Stimulated activated CD8-positive, alpha-beta memory T cell treated with anti-CD3 and anti-CD28 coated beads, Interleukin-4, amount 100 ng/mL, for 48 hours (primary cell): ENCODE measurements at regions not wholly inside any gene's neighbourhood (a gene's known extent, or its start where the extent isn't known, plus 50 kb on each side); places are given as distances from the start of the nearest gene placed in this dataset.
"Not testable (repeated sequence)": the region's sequence is repeated elsewhere in the genome, so short reads cannot be mapped to it uniquely, and the experiment has no call there.

ENCODE experiments used
- DNase-seq: peaks from one replicate; pipeline ENCODE4 v3.0.0-alpha.2; 2020

GRCh38 chr11:122604621-122605020, 50.9 kb upstream of the UBASH3B start:
- DNase-seq: no peak

DNA sequence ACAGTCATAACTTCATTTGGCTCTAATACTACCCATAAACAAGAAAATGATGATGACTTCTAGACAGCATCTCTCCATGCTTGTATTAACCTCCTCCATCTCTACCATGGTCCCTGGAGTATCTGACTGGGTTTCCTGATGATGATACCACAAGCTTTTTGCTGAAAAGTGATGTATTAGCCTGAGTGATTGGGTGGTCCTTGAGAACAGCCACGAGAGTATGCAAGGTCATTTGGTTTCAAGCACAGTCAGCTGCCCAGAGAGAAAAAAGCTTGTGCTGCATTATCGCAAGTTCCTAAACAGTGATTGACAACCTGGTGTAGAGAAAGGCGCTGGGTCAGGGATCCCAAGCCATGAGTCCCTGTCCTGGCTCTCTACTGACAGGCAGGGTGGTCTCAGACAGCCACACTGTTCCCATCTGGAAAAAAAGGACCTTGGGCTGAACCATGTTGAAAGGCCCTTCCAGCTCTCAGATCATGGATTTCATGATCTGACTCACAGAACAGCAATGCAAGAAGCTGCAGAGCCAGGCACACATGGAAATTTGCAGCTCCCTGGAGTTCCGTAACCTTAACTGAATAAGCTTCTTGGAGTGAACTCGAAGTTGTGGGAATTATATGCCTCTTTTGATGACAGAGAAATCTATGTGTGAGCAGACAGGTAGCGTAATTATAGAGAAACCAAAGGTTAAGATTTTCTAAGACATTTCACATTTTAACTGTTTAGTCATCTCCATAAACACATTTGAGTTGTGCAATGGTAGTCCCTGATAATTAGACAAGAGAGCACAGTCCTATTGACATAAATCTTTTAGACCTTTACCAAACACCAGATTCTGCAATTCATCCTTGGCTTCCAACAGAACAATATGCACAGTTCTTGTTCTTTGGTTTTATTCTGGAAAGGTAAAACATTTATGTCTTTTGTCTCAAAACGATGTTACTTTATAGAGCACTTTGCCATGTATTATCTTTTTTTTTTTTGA, 54.1 kb upstream of the UBASH3B start:
- DNase-seq: no peak

DNA sequence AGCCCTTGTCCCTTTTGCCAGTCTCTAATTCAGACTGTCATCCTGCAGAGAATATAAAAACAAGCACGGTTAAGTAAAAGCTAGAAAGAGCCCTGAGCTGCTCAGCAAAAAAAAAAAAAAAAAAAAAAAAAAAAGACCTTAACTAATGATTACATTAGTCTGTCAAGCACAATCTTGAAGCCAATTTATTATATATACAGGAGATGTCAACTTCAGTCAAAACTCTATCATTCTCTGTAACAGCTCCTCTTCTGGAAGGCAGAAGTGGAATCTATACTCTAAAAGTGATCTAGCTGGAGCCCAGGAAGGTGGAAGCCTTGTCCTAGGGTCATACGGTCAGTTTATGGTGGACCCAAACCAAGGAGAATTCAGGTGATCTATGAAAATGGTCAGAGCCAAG, 55.2 kb upstream of the UBASH3B start:
- DNase-seq: no peak

DNA sequence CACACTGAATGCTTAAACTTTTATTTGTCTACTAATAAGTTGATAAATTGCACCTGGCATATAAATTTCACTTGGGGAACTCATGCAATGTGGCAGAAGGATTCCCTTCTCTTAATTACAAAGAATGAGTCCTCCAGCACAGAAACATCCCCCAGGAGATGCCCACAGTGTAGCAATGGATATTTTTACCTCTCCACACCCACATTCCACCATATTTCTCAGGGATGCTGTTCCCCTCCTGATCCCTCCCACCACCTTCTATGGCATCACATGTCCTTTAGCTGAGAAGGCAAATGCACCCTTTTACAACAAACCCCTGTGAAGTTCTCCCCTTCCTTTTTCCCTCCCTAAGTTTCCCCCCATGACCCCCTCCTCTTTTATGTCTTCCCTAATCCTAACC, 56.1 kb upstream of the UBASH3B start:
- no peak for DNase-seq

DNA sequence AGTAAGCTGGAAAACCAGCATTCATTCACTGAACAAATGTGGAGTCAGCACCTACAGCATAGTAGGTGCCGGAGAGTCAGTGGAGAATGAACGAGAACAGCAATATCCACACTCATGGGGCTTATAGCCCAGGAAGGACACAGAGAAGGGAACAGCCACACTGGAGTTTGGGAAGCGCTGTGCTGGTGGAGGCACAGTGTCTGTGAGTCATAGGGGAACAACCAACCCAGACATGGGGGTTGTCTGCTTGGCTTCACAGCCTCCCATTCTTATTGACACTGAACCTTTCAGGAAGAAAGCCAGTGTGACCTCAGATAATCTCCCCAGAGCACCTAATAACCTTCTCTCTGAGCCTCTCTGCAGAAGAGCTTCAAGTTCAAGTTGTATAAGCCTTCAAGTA, 56.6 kb upstream of the UBASH3B start:
- DNase-seq: no peak

DNA sequence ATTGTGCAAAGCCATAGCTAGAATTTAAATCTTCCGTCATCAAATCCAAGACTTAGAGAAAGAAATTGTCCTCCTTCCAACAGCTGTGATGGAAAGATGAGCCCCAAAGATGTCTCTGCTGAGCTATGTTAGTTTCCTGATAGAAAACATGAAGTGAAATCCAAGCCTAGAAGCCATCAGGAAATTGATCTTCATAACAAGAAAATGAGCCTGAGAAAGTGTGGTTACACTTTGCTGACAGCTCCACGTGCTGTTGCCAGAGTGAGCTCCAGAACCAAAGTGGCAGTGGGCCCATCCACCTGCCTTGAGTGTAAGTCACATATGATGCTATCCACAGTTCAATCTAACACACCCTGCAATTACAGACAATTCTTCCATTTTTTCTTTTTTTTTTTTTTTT, 58.0 kb upstream of the UBASH3B start:
- DNase-seq: no peak

DNA sequence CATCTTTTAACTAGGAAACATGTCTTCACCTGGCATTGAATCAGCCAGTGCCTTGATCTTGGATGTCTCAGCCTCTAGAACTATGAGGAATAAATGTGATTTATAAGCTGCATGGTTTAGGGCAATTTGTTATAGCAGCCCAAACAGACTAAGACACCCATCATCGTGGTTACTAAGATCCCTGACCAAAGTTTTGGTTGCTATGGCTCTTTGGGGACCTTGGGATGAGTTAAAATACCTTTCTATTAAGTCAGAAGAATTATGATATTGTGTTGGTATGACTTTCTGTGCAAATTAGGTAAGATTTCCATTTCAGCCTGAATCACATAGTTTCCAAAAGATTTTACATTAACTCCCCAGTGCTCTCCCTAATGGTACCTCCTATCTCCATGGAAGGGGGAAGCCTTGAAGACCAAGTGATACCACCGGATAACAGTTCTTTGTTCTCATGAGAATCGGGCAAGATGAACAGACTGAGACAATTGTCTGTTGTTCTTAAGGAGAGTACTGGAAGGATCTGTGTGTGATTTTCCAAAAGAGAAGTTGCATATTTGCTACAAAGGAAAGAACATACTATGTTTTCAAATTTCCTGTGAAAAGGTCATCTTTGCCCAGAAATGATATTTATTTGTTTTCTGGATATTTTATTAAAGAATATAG, 60.4 kb upstream of the UBASH3B start:
- DNase-seq: no peak

DNA sequence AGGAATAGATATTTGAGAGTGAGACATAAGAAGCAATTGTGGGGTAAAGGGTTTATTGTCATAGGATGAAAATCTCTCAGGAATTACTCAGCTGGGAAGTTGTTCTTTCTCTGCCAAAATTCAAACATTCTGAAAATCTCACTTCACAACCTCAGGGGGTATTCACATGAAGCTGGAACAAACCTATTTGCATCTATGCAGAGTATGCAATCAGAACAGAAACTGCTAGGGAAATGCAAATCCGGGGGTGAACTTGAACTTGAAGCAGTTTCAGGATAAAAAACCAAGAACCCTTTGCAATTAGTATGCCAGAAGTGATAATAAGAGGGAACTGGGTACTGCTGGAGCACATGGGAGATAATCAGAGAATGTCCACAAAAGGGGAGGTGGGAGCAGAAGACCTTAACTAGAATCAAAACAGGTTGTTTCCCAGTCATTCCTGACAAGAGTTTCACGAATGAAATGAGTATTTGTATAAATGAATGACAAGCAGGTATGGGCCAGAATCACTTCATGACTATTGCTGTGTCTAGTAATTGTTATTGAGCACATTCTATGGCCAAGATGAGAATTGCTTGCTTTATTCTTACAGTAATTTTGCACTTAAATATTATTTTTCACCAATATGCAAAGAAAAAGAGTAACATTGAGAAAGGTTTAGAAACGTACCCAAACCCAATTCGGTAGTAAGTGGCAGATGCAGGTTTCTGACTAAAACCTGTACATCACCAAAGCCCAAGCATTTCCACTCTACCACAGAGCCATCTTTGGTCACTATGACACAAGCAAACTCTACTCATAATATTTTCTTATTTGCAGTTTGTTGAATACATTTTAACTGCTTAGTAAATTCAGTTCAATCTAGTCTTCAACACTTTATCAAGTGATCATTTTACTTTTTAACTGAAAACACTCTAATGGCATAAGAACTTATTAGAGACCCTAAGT, 61.8 kb upstream of the UBASH3B start:
- no peak for DNase-seq

DNA sequence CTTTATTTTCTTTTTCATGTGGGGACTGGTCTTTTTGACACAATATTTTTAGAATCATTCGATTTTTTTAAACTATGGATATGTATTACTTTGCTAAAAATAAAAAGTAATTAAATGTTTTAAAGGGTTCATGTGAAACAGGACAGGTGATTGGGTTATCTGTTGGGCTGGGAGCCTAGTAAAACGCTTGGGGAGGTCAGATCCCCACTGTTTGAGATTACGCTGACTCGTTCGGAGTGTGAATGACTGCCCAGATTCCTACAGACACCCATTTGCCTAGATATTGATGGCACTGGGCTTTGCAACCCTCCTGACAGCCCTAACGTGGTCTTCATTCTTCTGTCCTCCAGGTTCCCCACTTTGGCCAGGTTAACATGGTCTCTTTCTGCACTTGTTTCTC, 62.9 kb upstream of the UBASH3B start:
- DNase-seq: no peak

GRCh38 chr11:122584670-122585069, 70.9 kb upstream of the UBASH3B start:
- no peak for DNase-seq

- DNase-seq: not testable (repeated sequence)
These were observed 75.5 kb upstream of the UBASH3B start for GRCh38 chr11:122580071-122580470.

- no peak for DNase-seq
These were observed 77.2 kb upstream of the UBASH3B start for GRCh38 chr11:122578171-122578825.

DNA sequence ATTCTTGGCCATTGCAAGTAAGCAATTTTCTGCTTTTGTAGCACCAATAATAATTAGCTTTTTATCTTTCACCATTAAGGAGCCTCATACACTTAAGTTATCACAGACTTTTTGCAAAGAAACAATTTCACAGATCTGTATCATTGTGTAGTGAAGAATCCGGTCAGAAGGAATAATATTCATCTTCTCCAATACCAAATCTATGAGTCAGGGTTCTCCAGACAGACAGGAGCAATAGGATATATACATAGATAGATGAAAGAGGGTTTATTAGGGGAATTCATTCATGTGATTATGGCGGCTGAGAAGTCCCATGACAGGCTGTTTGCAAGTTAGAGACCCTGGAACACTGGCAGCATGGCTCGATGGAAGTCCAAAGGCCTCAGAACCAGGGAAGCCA, 82.9 kb upstream of the UBASH3B start:
- no peak for DNase-seq

DNA sequence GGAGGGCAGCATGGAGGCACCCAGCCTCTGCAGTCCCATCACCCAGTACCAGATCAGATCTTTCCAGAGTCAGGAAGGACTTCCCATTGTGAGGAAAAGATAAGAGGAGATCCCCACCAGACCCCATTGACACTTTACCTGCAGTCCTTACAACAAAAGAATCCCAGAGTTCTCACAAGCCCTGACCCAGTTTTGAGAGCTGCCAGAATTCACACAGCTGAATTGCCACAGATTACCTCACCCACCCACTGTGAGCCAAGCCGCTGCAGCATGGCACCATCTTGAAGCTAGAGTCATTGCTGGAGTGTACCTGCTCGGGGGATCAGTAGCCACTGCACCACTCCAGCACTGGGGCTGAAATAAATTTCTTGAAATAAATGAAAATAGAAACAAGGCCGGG, 91.8 kb upstream of the UBASH3B start:
- DNase-seq: no peak

- DNase-seq: peak; percentile 26
These were observed 95.7 kb upstream of the UBASH3B start for GRCh38 chr11:122559734-122560382.

- not testable (repeated sequence) for DNase-seq
These were observed 96.3 kb upstream of the UBASH3B start for GRCh38 chr11:122559218-122559617.

- DNase-seq: not testable (repeated sequence)
These were observed 98.4 kb upstream of the UBASH3B start for GRCh38 chr11:122557163-122557562.

DNA sequence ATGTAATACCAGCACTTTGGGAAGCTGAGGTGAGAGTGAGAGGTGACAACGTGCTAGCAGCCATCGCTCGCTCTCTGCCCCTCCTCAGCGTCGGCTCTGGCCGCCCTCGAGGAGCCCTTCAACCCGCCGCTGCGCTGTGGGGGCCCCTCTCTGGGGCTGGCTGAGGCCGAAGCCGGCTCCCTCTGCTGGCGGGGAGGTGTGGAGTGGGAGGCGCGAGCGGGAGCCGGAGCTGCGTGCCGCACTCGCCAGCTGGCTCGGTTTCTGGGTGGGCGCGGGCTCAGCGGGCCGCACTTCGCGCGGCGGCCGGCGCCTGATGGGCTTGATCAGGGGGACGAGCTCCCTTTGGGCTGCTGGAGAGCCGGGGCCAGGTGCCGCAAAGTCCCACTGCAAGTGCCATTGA, 98.9 kb upstream of the UBASH3B start:
- peak; percentile 35 for DNase-seq

GRCh38 chr11:122538060-122538459, 117.5 kb upstream of the UBASH3B start:
- no peak for DNase-seq

DNA sequence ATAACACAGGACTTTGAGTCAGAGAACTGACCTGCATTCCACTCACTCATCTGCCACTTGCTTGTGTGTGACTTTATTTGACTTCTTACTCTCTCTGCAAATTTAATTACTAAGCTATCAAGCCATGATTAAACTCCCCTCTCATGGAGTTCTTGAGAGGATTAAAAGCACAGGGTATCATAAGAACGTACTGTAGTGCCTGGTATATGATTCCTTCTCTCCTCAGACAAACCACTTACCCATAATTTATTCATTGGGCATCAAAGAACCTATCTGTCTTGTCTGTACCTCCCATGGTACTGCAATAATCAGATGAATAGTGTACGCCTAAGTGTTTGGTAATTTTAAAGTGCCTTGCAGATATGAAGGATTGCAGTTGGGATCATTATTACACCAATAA, 130.6 kb upstream of the UBASH3B start:
- DNase-seq: no peak

DNA sequence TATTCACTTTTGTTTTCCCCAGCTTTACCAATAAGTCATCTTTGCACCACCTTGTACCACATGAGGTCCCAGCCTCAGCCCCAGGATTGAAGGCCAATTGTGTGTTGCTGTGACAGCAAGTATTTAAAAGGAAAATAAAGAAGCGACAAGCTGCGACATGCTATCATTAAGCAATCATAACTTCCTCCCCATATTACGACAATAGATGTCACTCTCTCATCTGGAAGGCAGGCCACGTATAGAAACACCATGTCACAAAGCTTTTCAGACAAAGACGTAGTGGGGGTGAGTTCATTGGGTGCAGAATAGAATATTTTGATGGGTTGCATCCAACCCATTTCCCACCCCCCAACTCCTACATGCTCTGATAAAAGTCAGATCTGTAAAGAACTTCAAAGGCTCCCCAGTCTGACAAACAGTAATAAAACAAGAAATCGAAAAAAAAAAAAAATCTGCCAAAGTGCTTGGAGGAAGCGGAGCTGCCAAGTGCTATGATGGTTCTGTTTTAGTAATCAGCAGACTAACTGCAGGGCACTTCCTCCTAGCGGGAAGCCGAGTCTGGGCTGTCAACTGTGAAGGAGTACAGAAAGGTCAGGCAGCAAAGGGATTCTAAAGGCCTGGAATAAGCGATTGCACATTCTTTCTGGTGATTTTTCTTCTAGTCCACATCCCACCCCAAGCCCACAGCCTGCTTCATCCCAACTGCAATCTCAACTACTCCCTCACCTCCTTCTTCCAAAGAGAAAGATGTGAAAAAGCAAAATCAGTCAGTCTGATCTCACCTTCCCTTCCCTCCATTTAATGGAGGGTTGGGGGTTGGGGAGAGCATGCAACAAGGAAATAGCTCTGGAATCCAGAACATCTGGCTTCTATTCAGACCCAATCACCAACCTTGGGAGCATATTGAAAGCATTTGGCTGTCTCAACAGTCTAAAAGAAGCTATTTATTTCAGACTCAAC, 131.4 kb upstream of the UBASH3B start:
- no peak for DNase-seq
